ENCODE measurements at regions not wholly inside any gene's neighbourhood (a gene's known extent, or its start where the extent isn't known, plus 50 kb on each side); places are given as distances from the start of the nearest gene placed in this dataset.
"Not testable (repeated sequence)": the region's sequence is repeated elsewhere in the genome, so short reads cannot be mapped to it uniquely, and the experiment has no call there.

- no peak for DNase-seq
These were observed 141.1 kb downstream of the DISP1 start for GRCh38 chr1:222955964-222956363.

- no peak for DNase-seq
These were observed 141.8 kb downstream of the DISP1 start for GRCh38 chr1:222956601-222957000.

- DNase-seq: no peak
These were observed 152.8 kb downstream of the DISP1 start for GRCh38 chr1:222967466-222968240.

DNA sequence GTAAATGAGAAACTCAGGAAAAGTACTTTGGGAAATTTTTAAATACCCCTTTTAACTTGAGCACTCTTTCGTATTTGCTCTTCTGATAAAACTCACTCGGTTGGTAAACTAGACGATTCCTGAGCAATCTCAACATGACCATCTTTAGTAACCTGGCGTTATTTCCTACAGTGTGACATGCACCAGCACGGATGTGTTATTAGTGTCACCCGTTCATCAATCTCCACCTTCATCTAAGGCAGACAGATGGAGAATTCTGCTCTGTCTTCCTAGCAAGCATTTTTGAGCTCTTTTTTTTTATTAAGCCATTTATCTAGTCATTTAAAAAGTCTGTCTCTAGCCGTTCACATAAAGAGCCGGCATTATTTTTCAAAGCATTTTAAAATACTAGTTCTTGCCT lies 155.2 kb downstream of the DISP1 start:
- DNase-seq: no peak

GRCh38 chr1:222970711-222971110 lies 155.9 kb downstream of the DISP1 start:
- no peak for DNase-seq

DNA sequence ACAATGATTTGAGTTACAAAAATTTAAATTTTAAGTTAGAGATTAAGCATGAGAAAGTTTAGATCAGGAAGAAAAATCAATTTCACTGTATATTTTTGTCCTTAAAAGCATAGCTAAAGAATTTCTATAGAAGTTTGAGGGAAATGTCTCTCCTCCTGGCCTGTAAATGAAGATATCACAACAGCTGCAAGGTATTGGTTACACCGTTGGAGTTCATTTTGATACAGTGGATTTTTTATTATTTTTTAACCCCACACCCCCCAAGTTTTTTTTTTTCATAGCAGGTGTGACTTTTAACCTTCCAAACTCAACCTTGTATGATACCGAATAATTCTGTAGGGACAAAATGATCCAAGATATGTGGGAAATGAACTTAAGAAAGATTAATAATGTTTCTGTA lies 156.3 kb downstream of the DISP1 start:
- no peak for DNase-seq

GRCh38 chr1:222973561-222973960 lies 158.7 kb downstream of the DISP1 start:
- no peak for DNase-seq

DNA sequence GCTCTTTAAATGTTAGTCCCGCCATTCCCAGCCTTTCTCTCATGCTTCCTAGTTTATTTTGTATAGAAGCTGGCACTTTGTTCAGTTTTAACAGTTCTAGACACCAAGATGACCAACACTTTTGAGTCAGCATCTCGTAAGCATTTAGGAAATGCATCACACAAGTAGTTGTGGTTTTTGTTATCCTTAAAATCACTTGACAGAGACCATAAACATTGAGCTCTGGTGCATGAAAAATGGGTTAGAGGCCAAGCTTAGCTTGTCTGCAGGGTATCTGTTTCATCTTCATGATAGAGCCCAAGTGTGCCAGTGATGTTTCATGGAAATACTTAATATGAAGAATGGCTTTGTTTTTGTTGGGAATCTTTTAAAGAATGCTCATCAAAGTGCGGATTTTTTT lies 159.7 kb downstream of the DISP1 start:
- DNase-seq: no peak

DNA sequence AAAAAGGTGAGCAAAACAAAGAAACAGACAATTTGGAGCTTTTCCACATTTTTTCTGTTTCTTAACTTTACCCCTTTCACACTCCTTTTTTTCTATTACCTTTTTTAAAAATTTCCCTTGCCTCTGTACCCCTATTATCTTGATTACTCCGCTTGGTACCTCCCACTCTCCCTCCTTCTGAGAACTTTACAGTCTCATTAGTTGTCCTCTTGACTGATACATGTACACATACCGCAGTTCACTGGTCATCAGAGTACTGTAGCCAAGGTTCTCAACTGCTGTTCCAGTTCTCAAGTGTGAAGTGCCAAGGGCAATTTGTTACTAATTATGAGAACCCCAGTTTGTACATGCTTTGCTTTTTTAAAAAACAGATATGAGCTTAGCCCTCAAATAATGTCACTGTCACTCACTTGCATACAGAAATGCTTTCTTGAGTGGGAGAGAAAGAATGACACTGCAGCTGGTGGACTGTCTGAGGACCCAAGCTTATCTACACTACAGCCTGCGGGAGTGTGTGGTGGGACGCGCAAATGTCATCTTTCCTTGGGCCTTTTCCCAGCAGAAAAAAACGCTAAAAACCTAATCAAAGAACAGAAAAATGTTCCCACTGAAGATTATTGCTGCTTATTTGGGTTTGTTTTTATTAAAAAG lies 160.8 kb downstream of the DISP1 start:
- no peak for DNase-seq

GRCh38 chr1:222976453-222976852 lies 161.6 kb downstream of the DISP1 start:
- no peak for DNase-seq

DNA sequence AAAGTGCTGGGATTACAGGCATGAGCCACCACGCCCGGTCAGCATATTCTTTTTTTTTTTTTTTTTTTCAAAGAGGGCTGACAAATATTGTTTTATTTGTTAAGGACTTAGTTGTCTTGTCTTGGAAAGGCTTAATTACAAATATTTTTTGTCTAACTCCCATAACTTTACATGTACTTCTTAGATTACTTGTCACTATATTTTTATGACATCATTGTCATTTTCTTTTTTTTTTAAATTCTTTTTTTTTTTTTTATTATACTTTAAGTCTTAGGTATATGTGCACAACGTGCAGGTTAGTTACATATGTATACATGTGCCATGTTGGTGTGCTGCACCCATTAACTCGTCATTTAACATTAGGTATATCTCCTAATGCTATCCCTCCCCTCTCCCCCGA lies 162.5 kb downstream of the DISP1 start:
- not testable (repeated sequence) for DNase-seq

- no peak for DNase-seq
These were observed 163.5 kb downstream of the TLR5 start for GRCh38 chr1:222979561-222979960.

GRCh38 chr1:222987674-222988076 lies 155.4 kb downstream of the TLR5 start:
- no peak for DNase-seq

DNA sequence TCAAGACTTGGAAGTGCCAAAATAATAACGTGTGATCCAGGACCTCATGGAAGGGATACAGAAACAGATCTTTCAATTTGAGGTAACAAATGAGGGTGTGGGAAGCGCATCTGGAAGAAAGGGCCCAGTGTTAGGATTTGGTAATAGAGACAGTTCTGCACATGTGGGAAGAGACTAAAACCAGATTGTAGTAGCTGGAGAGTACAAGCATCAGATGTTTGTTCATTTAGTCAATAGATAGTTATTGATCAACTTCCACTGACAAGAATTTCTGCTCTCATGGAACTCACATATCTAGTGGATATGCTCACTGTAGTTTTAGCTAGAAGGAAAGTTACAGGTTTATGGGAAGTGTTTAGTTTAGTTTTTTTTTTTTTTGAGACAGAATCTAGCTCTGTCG lies 153.6 kb downstream of the TLR5 start:
- DNase-seq: no peak

DNA sequence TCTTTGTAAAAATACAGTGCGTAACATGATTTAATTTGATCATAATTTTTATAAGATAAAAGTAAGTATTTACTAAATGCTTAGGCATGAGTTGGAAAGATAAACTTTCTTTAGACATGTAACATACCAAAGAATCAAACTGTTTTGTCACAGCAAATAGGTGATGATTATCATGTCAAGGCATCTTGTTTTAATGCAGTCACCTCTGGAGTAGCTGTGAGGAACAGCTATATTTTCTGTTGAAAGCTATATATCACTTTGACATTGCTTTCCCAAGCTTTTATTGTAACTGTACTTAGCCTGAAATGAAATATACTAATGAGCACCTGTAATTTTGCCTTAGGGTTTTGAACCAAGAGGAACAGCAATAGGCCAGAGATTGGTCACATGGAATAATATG lies 151.9 kb downstream of the TLR5 start:
- DNase-seq: no peak

DNA sequence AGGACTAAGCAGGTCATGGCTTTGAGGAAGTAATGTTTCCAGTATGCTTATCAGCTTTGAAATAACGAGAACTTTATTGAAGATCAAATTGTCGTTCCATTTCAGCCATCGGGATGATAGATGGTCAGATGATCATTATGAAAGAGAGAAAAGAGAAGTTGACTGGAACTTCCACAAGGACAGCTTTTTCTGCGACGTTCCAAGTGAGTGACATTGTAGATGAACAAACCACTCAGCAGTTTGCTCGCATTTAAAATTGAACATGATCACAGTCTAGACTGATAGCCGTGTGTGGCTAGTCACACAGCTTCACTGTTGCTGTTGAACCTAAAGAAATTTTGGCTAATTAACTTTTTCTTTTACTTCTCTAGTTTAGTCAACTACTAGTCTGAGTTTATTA lies 151.1 kb downstream of the TLR5 start:
- DNase-seq: no peak

- DNase-seq: no peak
These were observed 148.4 kb downstream of the TLR5 start for GRCh38 chr1:222994511-222995235.

- no peak for DNase-seq
These were observed 147.8 kb downstream of the TLR5 start for GRCh38 chr1:222995236-222995580.

GRCh38 chr1:222995620-222996309 lies 147.3 kb downstream of the TLR5 start:
- DNase-seq: no peak

- no peak for DNase-seq
These were observed 146.6 kb downstream of the TLR5 start for GRCh38 chr1:222996310-222996975.

DNA sequence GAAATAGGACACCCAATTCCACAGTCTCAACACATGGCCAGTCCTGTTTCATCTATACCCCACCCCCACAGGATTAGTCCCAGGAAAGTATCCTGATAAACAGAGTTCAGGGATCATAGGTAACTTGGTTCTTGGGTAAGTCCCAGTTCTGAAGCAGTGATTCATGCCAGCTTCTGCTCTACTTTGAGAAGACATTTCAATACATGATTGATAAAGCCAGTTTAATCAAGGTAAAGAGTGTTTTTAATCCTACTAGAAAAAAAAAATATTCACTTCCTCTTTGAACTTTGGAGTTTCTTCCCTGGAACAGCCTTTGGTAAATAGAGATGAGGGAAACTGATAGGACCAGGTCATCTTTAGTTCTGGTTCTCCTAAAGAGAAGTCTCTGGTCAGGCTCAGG lies 142.4 kb downstream of the TLR5 start:
- DNase-seq: no peak

- peak; percentile 37 for DNase-seq
These were observed 141.1 kb downstream of the TLR5 start for GRCh38 chr1:223001653-223002634.
